Activated CD4-positive, alpha-beta T cell treated with anti-CD3 and anti-CD28 coated beads, Interleukin-2, amount 10 ng/mL, durations not matched to agents 24 days and 14 days (primary cell): ENCODE measurements at regions not wholly inside any gene's neighbourhood (a gene's known extent, or its start where the extent isn't known, plus 50 kb on each side); places are given as distances from the start of the nearest gene placed in this dataset.
"Not testable (repeated sequence)": the region's sequence is repeated elsewhere in the genome, so short reads cannot be mapped to it uniquely, and the experiment has no call there.

ENCODE experiments used
- DNase-seq: peaks from one replicate; pipeline ENCODE4 v3.0.0; 2022
- H3K27ac Mint-ChIP-seq: one replicate; pipeline ENCODE4 v1.8.0; 2022; ENCODE audit warnings: mild to moderate bottlenecking, mixed read lengths
- H3K27me3 Mint-ChIP-seq: one replicate; pipeline ENCODE4 v1.8.0; 2022; ENCODE audit warnings: mixed read lengths
- H3K36me3 Mint-ChIP-seq: one replicate; pipeline ENCODE4 v1.8.0; 2022; ENCODE audit warnings: low read depth, mild to moderate bottlenecking, mixed read lengths
- H3K4me1 Mint-ChIP-seq: one replicate; pipeline ENCODE4 v1.8.0; 2021; ENCODE audit warnings: mixed read lengths
- H3K4me3 Mint-ChIP-seq: one replicate; pipeline ENCODE4 v1.8.0; 2022; ENCODE audit warnings: mild to moderate bottlenecking, moderate library complexity, mixed read lengths
- H3K9me3 Mint-ChIP-seq: one replicate; pipeline ENCODE4 v1.8.0; 2021; ENCODE audit warnings: mixed read lengths
- intact Hi-C: fragments of 100-400 bp; cut with micrococcal nuclease; formaldehyde crosslinking; loops from one replicate; pipeline ENCODE4 v1.15.1; 2023

DNA sequence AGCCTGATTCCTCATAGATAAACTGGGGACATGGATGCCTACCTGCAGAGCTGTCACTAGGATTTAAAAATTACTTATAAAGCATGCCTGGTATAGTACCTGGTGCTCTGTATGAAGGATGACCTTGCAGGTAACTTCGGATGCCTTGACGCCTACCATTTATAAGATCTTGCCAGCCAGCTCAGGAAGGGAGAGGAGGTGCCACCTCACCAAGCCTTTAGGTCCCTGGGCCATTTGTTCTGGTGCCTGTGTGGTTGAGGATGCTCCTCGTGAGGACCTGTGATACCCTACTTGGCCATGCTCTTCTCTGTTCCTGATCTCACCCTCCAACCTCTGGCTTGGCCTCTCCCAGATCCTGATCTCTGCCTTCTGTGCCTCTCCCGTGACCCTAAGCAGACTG, 85.2 kb downstream of the FDX1 start:
- no peak for DNase-seq
- Mint-ChIP-seq H3K36me3 (no peaks in the 10 kb centered on the region), H3K4me3 (no peak overlapping the region), H3K27me3 (no peaks in the 10 kb centered on the region), H3K4me1 (no peaks in the 10 kb centered on the region), H3K27ac (no peak overlapping the region), H3K9me3 (no peaks in the 10 kb centered on the region)
- intact Hi-C loops = no loop called here

DNA sequence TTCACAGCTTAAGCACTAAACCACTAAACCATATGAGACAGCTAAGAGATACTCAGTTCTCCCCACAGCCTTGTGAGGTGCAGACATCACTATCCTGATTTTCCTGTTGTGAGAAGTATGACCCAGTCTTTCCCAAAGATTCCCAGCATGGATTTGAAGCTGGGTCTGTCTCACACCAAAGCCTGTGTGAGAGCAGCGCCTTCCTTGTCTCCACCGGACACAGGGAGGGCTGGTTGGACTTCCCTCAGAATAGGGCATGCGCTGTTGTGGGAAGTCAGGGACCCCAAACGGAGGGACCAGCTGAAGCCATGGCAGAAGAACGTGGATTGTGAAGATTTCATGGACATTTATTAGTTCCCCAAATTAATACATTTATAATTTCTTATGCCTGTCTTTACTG, 87.6 kb downstream of the FDX1 start:
- DNase-seq, H3K4me1 Mint-ChIP-seq, H3K27me3 Mint-ChIP-seq, H3K27ac Mint-ChIP-seq, intact Hi-C loops, H3K9me3 Mint-ChIP-seq, H3K4me3 Mint-ChIP-seq, H3K36me3 Mint-ChIP-seq: not testable (repeated sequence)

DNA sequence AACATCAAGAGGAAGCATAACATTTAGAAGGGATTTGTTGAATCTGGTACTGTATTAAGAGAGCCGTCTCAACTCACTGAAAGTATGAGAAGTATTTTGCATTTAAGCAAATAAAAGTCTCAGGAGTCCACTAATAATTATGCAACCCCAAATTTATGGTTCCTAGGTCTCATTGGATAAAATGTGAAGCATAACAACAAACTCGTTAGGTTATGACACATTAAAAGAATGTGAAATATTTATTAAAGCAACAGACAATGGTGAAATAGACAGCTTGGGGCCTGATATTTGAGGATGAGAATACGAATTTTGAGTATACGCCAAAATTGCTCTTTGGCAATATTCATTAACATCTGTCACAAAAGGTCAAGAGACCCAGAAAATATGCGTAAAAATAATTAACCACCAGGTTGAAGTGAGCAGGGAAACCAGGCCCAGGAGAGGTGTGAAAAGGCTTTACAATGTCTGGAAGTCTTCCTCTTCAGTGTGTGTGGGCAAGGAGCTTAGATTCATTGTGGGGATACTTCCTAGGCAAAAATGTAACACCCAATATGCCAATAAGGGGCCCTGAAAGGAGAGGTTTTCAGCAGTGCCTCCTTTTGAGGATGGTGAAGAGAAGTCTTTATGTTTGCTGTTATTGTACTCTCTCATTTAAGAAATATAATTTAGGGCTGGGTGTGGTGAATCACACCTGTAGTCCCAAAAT, 89.2 kb downstream of the FDX1 start:
- no peaks in the 10 kb centered on the region for H3K36me3 Mint-ChIP-seq
- H3K9me3 Mint-ChIP-seq = peaks cover 5% of the 10 kb centered on the region
- no peak overlapping the region for H3K4me3 Mint-ChIP-seq
- peaks cover 3% of the 10 kb centered on the region for H3K4me1 Mint-ChIP-seq
- intact Hi-C loops = no loop called here
- no peak for DNase-seq
- no peaks in the 10 kb centered on the region for H3K27me3 Mint-ChIP-seq
- H3K27ac Mint-ChIP-seq = no peak overlapping the region

DNA sequence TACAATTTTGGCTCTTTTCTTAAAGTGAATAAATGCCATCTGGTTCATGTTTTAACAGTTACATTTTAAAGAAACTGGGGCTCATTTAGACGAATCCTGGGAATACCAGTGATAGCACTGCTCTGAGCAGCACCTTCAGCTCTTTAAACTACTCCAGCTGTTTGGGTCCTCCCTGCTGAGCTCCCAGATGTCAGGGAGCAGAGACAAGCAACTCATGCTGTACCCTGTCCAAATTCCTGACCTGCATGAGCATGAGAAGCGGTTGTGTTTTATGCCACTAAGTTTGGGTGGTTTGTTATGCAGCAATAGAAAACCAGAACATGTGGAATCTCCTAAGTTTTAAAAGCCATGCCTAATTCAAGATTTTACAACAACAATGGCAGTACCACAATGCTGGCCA, 90.0 kb downstream of the FDX1 start:
- no peaks in the 10 kb centered on the region for H3K27me3 Mint-ChIP-seq
- H3K4me1 Mint-ChIP-seq = peaks cover 3% of the 10 kb centered on the region
- H3K9me3 Mint-ChIP-seq = peaks cover 12% of the 10 kb centered on the region
- H3K4me3 Mint-ChIP-seq = no peak overlapping the region
- intact Hi-C loops = no loop called here
- H3K36me3 Mint-ChIP-seq = no peaks in the 10 kb centered on the region
- no peak for DNase-seq
- no peak overlapping the region for H3K27ac Mint-ChIP-seq

DNA sequence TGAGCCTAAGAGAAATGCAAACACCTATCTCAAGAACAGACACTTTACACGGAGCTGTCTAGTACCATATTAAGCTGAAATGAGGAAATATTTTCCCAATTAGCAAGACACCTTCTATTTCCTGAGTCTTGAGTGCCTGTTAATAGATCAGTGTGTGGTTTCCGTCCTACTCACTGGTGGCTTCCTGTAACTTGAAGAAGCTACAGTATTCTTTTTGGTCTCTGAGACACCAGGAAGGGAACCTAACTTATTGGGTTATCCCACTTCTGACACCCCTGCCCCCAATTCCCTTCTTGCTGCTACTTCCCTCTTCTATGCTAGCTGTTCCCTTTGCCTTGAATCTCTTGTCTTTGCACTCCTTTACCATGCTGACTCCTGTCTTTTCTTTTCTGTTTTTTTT, 92.7 kb downstream of the FDX1 start:
- no peaks in the 10 kb centered on the region for H3K36me3 Mint-ChIP-seq
- H3K27ac Mint-ChIP-seq = no peak overlapping the region
- DNase-seq = no peak
- H3K4me3 Mint-ChIP-seq = no peak overlapping the region
- intact Hi-C loops = no loop called here
- no peaks in the 10 kb centered on the region for H3K27me3 Mint-ChIP-seq
- peaks cover 17% of the 10 kb centered on the region for H3K9me3 Mint-ChIP-seq
- H3K4me1 Mint-ChIP-seq = peaks cover 11% of the 10 kb centered on the region

DNA sequence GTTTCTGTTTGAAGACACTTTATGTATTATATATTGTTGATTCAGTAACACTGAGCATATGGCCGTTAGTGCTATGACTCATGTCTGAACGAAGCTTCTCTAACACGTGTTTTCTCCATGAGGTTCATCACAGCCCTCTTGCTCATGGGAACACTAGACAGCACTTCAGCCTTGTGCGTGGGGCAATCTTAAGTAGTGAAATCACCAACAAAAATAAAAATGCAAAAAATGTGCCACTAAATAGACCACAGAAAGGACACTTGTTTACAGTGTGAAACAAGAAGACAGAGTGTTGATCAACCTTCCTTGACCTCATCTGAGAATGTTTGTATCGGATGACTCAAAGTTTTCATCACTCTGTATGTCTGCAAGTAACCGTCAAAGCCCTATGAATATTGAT, 94.5 kb downstream of the FDX1 start:
- intact Hi-C loops = no loop called here
- Mint-ChIP-seq H3K27ac (no peak overlapping the region), H3K9me3 (peaks cover 33% of the 10 kb centered on the region), H3K4me1 (peaks cover 12% of the 10 kb centered on the region), H3K36me3 (peaks cover 4% of the 10 kb centered on the region), H3K4me3 (no peak overlapping the region), H3K27me3 (peaks cover 2% of the 10 kb centered on the region)
- no peak for DNase-seq

DNA sequence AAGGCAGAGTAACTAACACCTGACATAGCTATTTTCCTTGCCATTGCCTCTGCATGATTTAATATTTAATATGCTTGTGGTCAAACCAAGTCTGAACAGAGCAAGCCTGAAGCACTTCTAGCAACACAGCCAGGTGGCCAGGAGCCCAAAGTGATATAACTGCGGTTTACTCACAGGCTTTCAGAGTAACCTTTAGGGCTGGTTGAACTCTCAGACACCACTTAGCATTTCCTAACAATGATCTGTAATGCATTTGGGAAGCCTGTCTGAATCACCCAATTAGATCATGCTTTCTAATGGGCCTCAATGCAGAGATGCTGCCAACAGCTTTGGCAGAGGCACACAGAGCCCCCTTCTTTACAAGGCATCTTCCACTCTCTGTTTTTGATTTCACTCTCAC, 96.1 kb downstream of the FDX1 start:
- Mint-ChIP-seq H3K4me1 (peaks cover 12% of the 10 kb centered on the region), H3K27ac (no peak overlapping the region), H3K36me3 (peaks cover 4% of the 10 kb centered on the region), H3K4me3 (no peak overlapping the region), H3K27me3 (peaks cover 2% of the 10 kb centered on the region), H3K9me3 (peaks cover 33% of the 10 kb centered on the region)
- DNase-seq = no peak
- intact Hi-C loops = no loop called here

DNA sequence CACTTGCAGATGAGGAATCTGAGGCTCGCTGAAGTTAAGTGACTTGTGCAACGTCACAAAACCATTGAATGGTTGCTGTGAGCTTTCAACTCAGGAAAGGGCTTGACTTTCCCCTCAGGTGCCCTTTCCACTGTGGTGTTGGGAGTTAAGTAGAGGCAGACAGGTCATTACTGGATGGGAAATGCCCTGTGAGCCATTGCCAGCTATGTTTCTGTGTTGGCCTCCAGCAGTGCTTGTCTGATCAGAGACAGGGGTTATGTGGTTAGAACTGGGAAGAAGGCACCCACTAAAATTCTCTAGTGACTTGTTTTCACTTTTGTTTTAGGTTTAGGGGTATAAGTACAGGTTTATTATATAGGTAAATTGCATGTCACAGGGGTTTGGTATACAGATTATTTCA, 96.6 kb downstream of the FDX1 start:
- no peak overlapping the region for H3K4me3 Mint-ChIP-seq
- DNase-seq = peak; percentile 60
- peaks cover 33% of the 10 kb centered on the region for H3K9me3 Mint-ChIP-seq
- peaks cover 4% of the 10 kb centered on the region for H3K36me3 Mint-ChIP-seq
- peaks cover 2% of the 10 kb centered on the region for H3K27me3 Mint-ChIP-seq
- intact Hi-C loops = no loop called here
- H3K27ac Mint-ChIP-seq = no peak overlapping the region
- peaks cover 12% of the 10 kb centered on the region for H3K4me1 Mint-ChIP-seq
